GM10248 (cell line): ENCODE measurements at regions not wholly inside any gene's neighbourhood (a gene's known extent, or its start where the extent isn't known, plus 50 kb on each side); places are given as distances from the start of the nearest gene placed in this dataset.

ENCODE experiments used
- CTCF ChIA-PET: fragments of 300-600 bp; sonication (Branson Sonifier 250); formaldehyde crosslinking; extraction: SDS; loops from one replicate; lab custom pipeline; 2021; ENCODE audit warnings: antibody characterized with exemption; lab: Yijun Ruan, JAX
- POLR2A ChIA-PET: fragments of 350-650 bp; sonication (Branson Sonifier 250); formaldehyde crosslinking; extraction: SDS; loops from one replicate; lab custom pipeline; 2020; ENCODE audit warnings: antibody characterized with exemption; lab: Yijun Ruan, JAX
- DNase-seq: peaks from one replicate; pipeline ENCODE4 v3.0.0; 2012; ENCODE audit errors: extremely low spot score
- CTCF ChIP-seq: IDR thresholded peaks from 2 replicates; pipeline ENCODE4 v1.5.1; 2012; ENCODE audit warnings: mild to moderate bottlenecking, low read depth; ENCODE audit errors: extremely low read depth, missing control alignments, control extremely low read depth

- CTCF ChIA-PET, result no interaction called here
- POLR2A ChIA-PET, result no interaction called here
- TF ChIP-seq CTCF, result no peak
- no peak for DNase-seq
Measured at GRCh38 chr2:60058781-60059180, 494.7 kb downstream of the BCL11A start.

GRCh38 chr2:60054571-60055340 lies 498.7 kb downstream of the BCL11A start:
- ChIA-PET POLR2A (no interaction called here), CTCF (no interaction called here)
- DNase-seq, result no peak
- no peak for TF ChIP-seq CTCF

- POLR2A ChIA-PET, result no interaction called here
- no peak for DNase-seq
- CTCF ChIA-PET, result no interaction called here
- TF ChIP-seq CTCF, result no peak
Measured at GRCh38 chr2:60053791-60054190, 499.7 kb downstream of the BCL11A start.

GRCh38 chr2:60052601-60053000 lies 500.9 kb downstream of the BCL11A start:
- ChIA-PET POLR2A (no interaction called here), CTCF (no interaction called here)
- TF ChIP-seq CTCF, result no peak
- no peak for DNase-seq

GRCh38 chr2:60051991-60052390 lies 501.5 kb downstream of the BCL11A start:
- DNase-seq, result no peak
- CTCF ChIA-PET, result no interaction called here
- POLR2A ChIA-PET, result no interaction called here
- TF ChIP-seq CTCF, result no peak

GRCh38 chr2:60047944-60048525 lies 505.4 kb downstream of the BCL11A start:
- DNase-seq, result no peak
- TF ChIP-seq CTCF, result no peak
- ChIA-PET CTCF (no interaction called here), POLR2A (no interaction called here)
